Natural killer cell (primary cell): ENCODE measurements at regions not wholly inside any gene's neighbourhood (a gene's known extent, or its start where the extent isn't known, plus 50 kb on each side); places are given as distances from the start of the nearest gene placed in this dataset.
A peak's percentile ranks its signal among the peaks of the same experiment; 100 is the strongest.

Experiments used
- ATAC-seq, 3 donors: fragments of 150-1000 bp in 2 of 3; fragments of 200-7000 bp in 1 of 3; cut with Tn5 transposase; 1 replicate in 1 of 3; 2 replicates in 2 of 3; pipeline ENCODE4 v1.10.0; 2021; ENCODE audit warnings: mild to moderate bottlenecking in 2 of 3, moderate library complexity in 2 of 3
- DNase-seq, 2 donors: peaks; one replicate each; pipeline versions ENCODE4 v3.0.0 to v3.0.0-alpha.2; 2013 to 2021; ENCODE audit warnings: mixed read lengths in 1 of 2
- H3K27ac ChIP-seq: one replicate; pipeline ENCODE4 v1.5.1; 2013; ENCODE audit warnings: mild to moderate bottlenecking, low read length
- H3K27me3 ChIP-seq: one replicate; pipeline ENCODE4 v1.6.1; 2013; ENCODE audit warnings: low read length; ENCODE audit not compliant: control insufficient read depth, insufficient read depth
- H3K36me3 ChIP-seq: one replicate; pipeline ENCODE4 v1.6.1; 2013; ENCODE audit warnings: low read length; ENCODE audit not compliant: control insufficient read depth, insufficient read depth
- H3K4me1 ChIP-seq: one replicate; pipeline ENCODE4 v1.6.1; 2013; ENCODE audit warnings: low read length; ENCODE audit not compliant: control insufficient read depth, insufficient read depth
- H3K4me3 ChIP-seq: one replicate; pipeline ENCODE4 v1.5.1; 2013; ENCODE audit warnings: low read length
- H3K9me3 ChIP-seq: one replicate; pipeline ENCODE4 v1.6.1; 2013; ENCODE audit warnings: low read length; ENCODE audit not compliant: control insufficient read depth, insufficient read depth
- H3K27ac Mint-ChIP-seq, 2 donors: one replicate each; pipeline ENCODE4 v1.8.0; 2022; ENCODE audit warnings: mild to moderate bottlenecking in 2 of 2, mixed read lengths in 2 of 2, moderate library complexity in 1 of 2
- H3K27me3 Mint-ChIP-seq, 2 donors: one replicate each; pipeline ENCODE4 v1.8.0; 2022; ENCODE audit warnings: low read depth in 2 of 2, mixed read lengths in 2 of 2
- H3K36me3 Mint-ChIP-seq: one replicate; pipeline ENCODE4 v1.8.0; 2022; ENCODE audit warnings: mixed read lengths
- H3K4me1 Mint-ChIP-seq, 2 donors: one replicate each; pipeline ENCODE4 v1.8.0; 2022; ENCODE audit warnings: mixed read lengths in 2 of 2
- H3K4me3 Mint-ChIP-seq: one replicate; pipeline ENCODE4 v1.8.0; 2022; ENCODE audit warnings: mild to moderate bottlenecking, moderate library complexity, mixed read lengths
- H3K9me3 Mint-ChIP-seq, 2 donors: one replicate each; pipeline ENCODE4 v1.8.0; 2022; ENCODE audit warnings: mixed read lengths in 2 of 2
- WGBS: methylation state at CpG from one replicate; pipeline ENCODE4 v1.1.7; 2013; ENCODE audit warnings: missing lambda C conversion rate; ENCODE audit not compliant: insufficient coverage; 5-methylcytosine and 5-hydroxymethylcytosine counted together
- intact Hi-C: fragments of 100-400 bp; cut with micrococcal nuclease; formaldehyde crosslinking; loops from one replicate; pipeline ENCODE4 v1.14.2; 2022
- TF ChIP-seq, protein P1 (sequence below): fragments of 200-600 bp; IDR thresholded peaks from one replicate; pipeline ENCODE4 v1.8.0; 2022; ENCODE audit warnings: antibody characterized with exemption

- no peaks in the 10 kb centered on the region for H3K36me3 ChIP-seq
- ATAC-seq (no peak), DNase-seq (no peak)
- intact Hi-C loops: loop anchor here (5.0 kb wide), 1 partner anchor 48 kb away; no protein-coding TSS in a partner anchor
- Mint-ChIP-seq H3K27ac (no peak overlapping the region), H3K36me3 (no peaks in the 10 kb centered on the region), H3K9me3 (no peaks in the 10 kb centered on the region), H3K4me3 (no peak overlapping the region), H3K27me3 (peaks cover 2 to 6% of the 10 kb centered on the region in 2 donors), H3K4me1 (peaks cover 17 to 22% of the 10 kb centered on the region in 2 donors)
- no peaks in the 10 kb centered on the region for H3K27me3 ChIP-seq
- no peak overlapping the region for H3K27ac ChIP-seq
- H3K4me3 ChIP-seq: no peak overlapping the region
- WGBS: 97% methylated on average over 4 of the region's 6 CpGs
- peaks cover 7% of the 10 kb centered on the region for H3K4me1 ChIP-seq
- TF ChIP-seq, protein P1, sequence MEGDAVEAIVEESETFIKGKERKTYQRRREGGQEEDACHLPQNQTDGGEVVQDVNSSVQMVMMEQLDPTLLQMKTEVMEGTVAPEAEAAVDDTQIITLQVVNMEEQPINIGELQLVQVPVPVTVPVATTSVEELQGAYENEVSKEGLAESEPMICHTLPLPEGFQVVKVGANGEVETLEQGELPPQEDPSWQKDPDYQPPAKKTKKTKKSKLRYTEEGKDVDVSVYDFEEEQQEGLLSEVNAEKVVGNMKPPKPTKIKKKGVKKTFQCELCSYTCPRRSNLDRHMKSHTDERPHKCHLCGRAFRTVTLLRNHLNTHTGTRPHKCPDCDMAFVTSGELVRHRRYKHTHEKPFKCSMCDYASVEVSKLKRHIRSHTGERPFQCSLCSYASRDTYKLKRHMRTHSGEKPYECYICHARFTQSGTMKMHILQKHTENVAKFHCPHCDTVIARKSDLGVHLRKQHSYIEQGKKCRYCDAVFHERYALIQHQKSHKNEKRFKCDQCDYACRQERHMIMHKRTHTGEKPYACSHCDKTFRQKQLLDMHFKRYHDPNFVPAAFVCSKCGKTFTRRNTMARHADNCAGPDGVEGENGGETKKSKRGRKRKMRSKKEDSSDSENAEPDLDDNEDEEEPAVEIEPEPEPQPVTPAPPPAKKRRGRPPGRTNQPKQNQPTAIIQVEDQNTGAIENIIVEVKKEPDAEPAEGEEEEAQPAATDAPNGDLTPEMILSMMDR: no peak
- H3K9me3 ChIP-seq: no peaks in the 10 kb centered on the region
These were observed 133.5 kb upstream of the TBL1XR1 start for GRCh38 chr3:177330779-177331178.

DNA sequence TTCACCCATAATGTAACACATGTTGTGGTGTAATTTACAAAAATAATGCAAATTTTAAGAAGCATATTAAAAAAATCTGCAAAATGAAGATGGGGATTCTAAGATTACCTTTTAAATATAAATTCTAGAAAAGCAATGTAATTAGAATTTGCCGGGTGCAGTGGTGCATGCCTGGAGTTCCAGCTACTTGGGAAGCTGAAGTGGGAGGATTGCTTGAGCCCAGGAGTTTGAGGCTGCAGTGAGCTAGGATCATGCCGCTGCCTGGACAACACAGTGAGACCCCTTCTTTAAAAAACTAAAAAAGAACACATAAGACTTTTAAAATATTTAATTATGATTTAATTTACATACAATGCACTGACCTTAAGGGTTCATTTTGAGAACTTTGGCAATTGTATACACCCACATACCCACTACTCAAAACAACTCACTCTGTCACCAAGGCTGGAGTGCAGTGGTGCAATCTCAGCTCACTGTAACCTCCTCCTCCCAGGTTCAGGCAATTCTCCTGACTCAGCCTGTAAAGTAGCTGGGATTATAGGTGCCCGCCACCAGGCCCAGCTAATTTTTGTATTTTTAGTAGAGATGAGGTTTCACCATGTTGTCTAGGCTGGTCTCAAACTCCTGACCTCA lies 134.0 kb upstream of the TBL1XR1 start:
- H3K27ac ChIP-seq: no peak overlapping the region

DNA sequence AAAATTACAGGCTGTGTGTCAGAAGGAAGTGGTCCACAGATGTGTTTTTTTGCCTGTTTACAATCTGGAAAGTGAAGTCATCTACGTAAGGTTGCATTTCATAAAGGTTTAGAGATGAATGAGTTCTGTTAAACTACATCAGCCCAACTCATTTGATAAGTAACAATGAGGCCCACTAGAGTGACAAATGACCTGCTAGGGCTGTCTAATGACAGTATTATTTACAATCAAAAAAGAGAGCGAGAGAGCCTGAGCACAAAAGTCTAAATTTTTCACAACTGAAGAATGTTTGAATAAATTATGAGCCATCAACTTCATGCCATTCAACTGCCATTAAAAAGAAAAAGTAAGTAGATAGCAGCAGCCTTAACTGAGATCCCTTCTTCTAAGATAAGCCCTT lies 135.7 kb upstream of the TBL1XR1 start:
- no peak overlapping the region for H3K4me3 ChIP-seq
- peak overlapping the region in 1 of 2 donors; percentile 43 for H3K27ac Mint-ChIP-seq
- H3K4me3 Mint-ChIP-seq: no peak overlapping the region
- ATAC-seq: no peak
- no peaks in the 10 kb centered on the region for H3K27me3 ChIP-seq
- H3K27ac ChIP-seq: no peak overlapping the region
- WGBS: 79% methylated on average over 2 of the region's 2 CpGs
- DNase-seq: no peak
- no peaks in the 10 kb centered on the region for H3K9me3 Mint-ChIP-seq
- intact Hi-C loops: loop anchor here (5.0 kb wide), 1 partner anchor 51 kb away; no protein-coding TSS in a partner anchor
- H3K4me1 ChIP-seq: peaks cover 17% of the 10 kb centered on the region
- H3K4me1 Mint-ChIP-seq: peaks cover 29 to 33% of the 10 kb centered on the region in 2 donors
- no peaks in the 10 kb centered on the region for H3K36me3 Mint-ChIP-seq
- TF ChIP-seq, protein P1: no peak
- no peaks in the 10 kb centered on the region for H3K36me3 ChIP-seq
- H3K27me3 Mint-ChIP-seq: peaks cover 2 to 7% of the 10 kb centered on the region in 2 donors
- no peaks in the 10 kb centered on the region for H3K9me3 ChIP-seq

More for the DNA sequence above, 134.0 kb upstream of the TBL1XR1 start:
- Mint-ChIP-seq H3K9me3 (no peaks in the 10 kb centered on the region), H3K4me3 (no peak overlapping the region), H3K36me3 (no peaks in the 10 kb centered on the region), H3K27me3 (peaks cover 6 to 7% of the 10 kb centered on the region in 2 donors), H3K27ac (no peak overlapping the region), H3K4me1 (peaks cover 17 to 22% of the 10 kb centered on the region in 2 donors)
- DNase-seq: no peak
- ATAC-seq: no peak
- H3K27me3 ChIP-seq: no peaks in the 10 kb centered on the region
- H3K36me3 ChIP-seq: no peaks in the 10 kb centered on the region
- TF ChIP-seq, protein P1: no peak
- no peaks in the 10 kb centered on the region for H3K9me3 ChIP-seq
- 100% methylated on average over 1 of the region's 3 CpGs for WGBS
- peaks cover 7% of the 10 kb centered on the region for H3K4me1 ChIP-seq
- intact Hi-C loops: loop anchor here (5.0 kb wide), 1 partner anchor 49 kb away; no protein-coding TSS in a partner anchor
- H3K4me3 ChIP-seq: no peak overlapping the region
